ENCODE measurements at regions not wholly inside any gene's neighbourhood (a gene's known extent, or its start where the extent isn't known, plus 50 kb on each side); places are given as distances from the start of the nearest gene placed in this dataset.

GRCh38 chr16:61596655-61597054, 439.6 kb downstream of the CDH8 start:
- no peak for DNase-seq
- Histone ChIP-seq H3K27me3 (replicated peaks in 1 of 7) (no peaks in the 10 kb centered on the region), H3K27ac (no peak overlapping the region), H3K4me3 (no peak overlapping the region), H3K9me3 (peaks cover 0 to 51% (median 40%) of the 10 kb centered on the region in 8 donors), H3K36me3 (no peaks in the 10 kb centered on the region), H3K4me1 (no peaks in the 10 kb centered on the region)
- WGBS, 5 donors: 67 to 81% (median 70%) methylated on average over 2 of the region's 2 CpGs
- intact Hi-C loops (cut with DNase I; ENCODE audit: low total_unique reads): no loop called here
- TF ChIP-seq CTCF (IDR thresholded peaks at IDR 0.05 in 8 of 11, conservative IDR thresholded peaks at IDR 0.05 in 3 of 11) (no peak), POLR2A (IDR thresholded peaks at IDR 0.05) (no peak), POLR2AphosphoS5 (IDR thresholded peaks at IDR 0.05) (no peak)

- Histone ChIP-seq H3K27ac (no peak overlapping the region), H3K36me3 (no peaks in the 10 kb centered on the region), H3K9me3 (peaks cover 0 to 57% (median 44%) of the 10 kb centered on the region in 8 donors), H3K4me3 (no peak overlapping the region), H3K27me3 (replicated peaks in 1 of 7) (no peaks in the 10 kb centered on the region), H3K4me1 (no peaks in the 10 kb centered on the region)
- no peak for DNase-seq
- no peak for TF ChIP-seq CTCF (IDR thresholded peaks at IDR 0.05 in 8 of 11, conservative IDR thresholded peaks at IDR 0.05 in 3 of 11)
- TF ChIP-seq POLR2A (IDR thresholded peaks at IDR 0.05): no peak
- no peak for TF ChIP-seq POLR2AphosphoS5 (IDR thresholded peaks at IDR 0.05)
- WGBS, 5 donors: 70 to 78% (median 72%) methylated on average over 3 of the region's 3 CpGs
- intact Hi-C loops (cut with DNase I; ENCODE audit: low total_unique reads): no loop called here
These were observed 440.6 kb downstream of the CDH8 start for GRCh38 chr16:61595605-61596004.

GRCh38 chr16:61590577-61590976, 445.7 kb downstream of the CDH8 start:
- no peaks in the 10 kb centered on the region for H3K4me1 ChIP-seq
- intact Hi-C loops (cut with DNase I; ENCODE audit: low total_unique reads): no loop called here
- no peak for TF ChIP-seq CTCF (IDR thresholded peaks at IDR 0.05 in 8 of 11, conservative IDR thresholded peaks at IDR 0.05 in 3 of 11)
- H3K27ac ChIP-seq: no peak overlapping the region
- no peaks in the 10 kb centered on the region for H3K27me3 ChIP-seq (replicated peaks in 1 of 7)
- no peak for DNase-seq
- no peak overlapping the region for H3K4me3 ChIP-seq
- no peaks in the 10 kb centered on the region for H3K36me3 ChIP-seq
- peaks cover 0 to 50% (median 38%) of the 10 kb centered on the region in 8 donors for H3K9me3 ChIP-seq
- WGBS, 5 donors: 91 to 96% (median 95%) methylated on average over 1 of the region's 1 CpG

- Histone ChIP-seq H3K36me3 (no peaks in the 10 kb centered on the region), H3K9me3 (peaks cover 0 to 22% (median 9%) of the 10 kb centered on the region in 8 donors), H3K27me3 (replicated peaks in 1 of 7) (no peaks in the 10 kb centered on the region), H3K4me1 (no peaks in the 10 kb centered on the region), H3K4me3 (no peak overlapping the region), H3K27ac (no peak overlapping the region)
- intact Hi-C loops (cut with DNase I; ENCODE audit: low total_unique reads): no loop called here
- DNase-seq: no peak
- WGBS, 5 donors: 54 to 83% (median 71%) methylated on average over 2 of the region's 2 CpGs
- TF ChIP-seq POLR2A (IDR thresholded peaks at IDR 0.05): no peak
- TF ChIP-seq CTCF (IDR thresholded peaks at IDR 0.05 in 8 of 11, conservative IDR thresholded peaks at IDR 0.05 in 3 of 11): no peak
- no peak for TF ChIP-seq POLR2AphosphoS5 (IDR thresholded peaks at IDR 0.05)
These were observed 448.7 kb downstream of the CDH8 start for GRCh38 chr16:61587526-61587925.
